Right atrium auricular region (tissue), 2 donors: ENCODE measurements at regions not wholly inside any gene's neighbourhood (a gene's known extent, or its start where the extent isn't known, plus 50 kb on each side); places are given as distances from the start of the nearest gene placed in this dataset.

Experiments
- DNase-seq: peaks from one replicate; pipeline ENCODE4 v3.0.0-alpha.2; 2019; ENCODE audit warnings: low spot score
- H3K27ac ChIP-seq, 2 donors: fragments of 200-600 bp; sonication (generic); 1 replicate in 1 of 2; 2 replicates in 1 of 2; pipeline ENCODE4 v1.5.1; 2016 to 2019
- H3K27me3 ChIP-seq, 2 donors: fragments of 200-600 bp; sonication (generic); one replicate each; pipeline versions ENCODE4 v1.5.1 to v1.6.0; 2017 to 2019
- H3K36me3 ChIP-seq: fragments of 200-600 bp; sonication (generic); one replicate; pipeline ENCODE4 v1.5.1; 2016
- H3K4me1 ChIP-seq, 2 donors: fragments of 200-600 bp; sonication (generic); one replicate each; pipeline versions ENCODE4 v1.5.1 to v1.6.0; 2017 to 2019
- H3K4me3 ChIP-seq, 2 donors: fragments of 200-600 bp; sonication (generic); 1 replicate in 1 of 2; 2 replicates in 1 of 2; pipeline ENCODE4 v1.5.1; 2017 to 2019; ENCODE audit warnings: mild to moderate bottlenecking in 1 of 2, moderate library complexity in 1 of 2
- H3K9me3 ChIP-seq, 2 donors: fragments of 200-600 bp; sonication (generic); one replicate each; pipeline ENCODE4 v1.5.1; 2019
- TF ChIP-seq, protein P1 (sequence below), 2 donors: fragments of 200-600 bp; sonication (generic); IDR thresholded peaks; one replicate each; pipeline ENCODE4 v1.5.1; 2019; ENCODE audit warnings: antibody characterized with exemption in 2 of 2

GRCh38 chr6:91291071-91291470 is 704.2 kb upstream of the MAP3K7 start:
- TF ChIP-seq, protein P1, sequence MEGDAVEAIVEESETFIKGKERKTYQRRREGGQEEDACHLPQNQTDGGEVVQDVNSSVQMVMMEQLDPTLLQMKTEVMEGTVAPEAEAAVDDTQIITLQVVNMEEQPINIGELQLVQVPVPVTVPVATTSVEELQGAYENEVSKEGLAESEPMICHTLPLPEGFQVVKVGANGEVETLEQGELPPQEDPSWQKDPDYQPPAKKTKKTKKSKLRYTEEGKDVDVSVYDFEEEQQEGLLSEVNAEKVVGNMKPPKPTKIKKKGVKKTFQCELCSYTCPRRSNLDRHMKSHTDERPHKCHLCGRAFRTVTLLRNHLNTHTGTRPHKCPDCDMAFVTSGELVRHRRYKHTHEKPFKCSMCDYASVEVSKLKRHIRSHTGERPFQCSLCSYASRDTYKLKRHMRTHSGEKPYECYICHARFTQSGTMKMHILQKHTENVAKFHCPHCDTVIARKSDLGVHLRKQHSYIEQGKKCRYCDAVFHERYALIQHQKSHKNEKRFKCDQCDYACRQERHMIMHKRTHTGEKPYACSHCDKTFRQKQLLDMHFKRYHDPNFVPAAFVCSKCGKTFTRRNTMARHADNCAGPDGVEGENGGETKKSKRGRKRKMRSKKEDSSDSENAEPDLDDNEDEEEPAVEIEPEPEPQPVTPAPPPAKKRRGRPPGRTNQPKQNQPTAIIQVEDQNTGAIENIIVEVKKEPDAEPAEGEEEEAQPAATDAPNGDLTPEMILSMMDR (IDR thresholded peaks at IDR 0.05): no peak
- Histone ChIP-seq H3K27me3 (no peaks in the 10 kb centered on the region), H3K36me3 (no peaks in the 10 kb centered on the region), H3K27ac (no peak overlapping the region), H3K4me3 (no peak overlapping the region), H3K4me1 (no peaks in the 10 kb centered on the region), H3K9me3 (no peaks in the 10 kb centered on the region)
- DNase-seq: no peak

DNA sequence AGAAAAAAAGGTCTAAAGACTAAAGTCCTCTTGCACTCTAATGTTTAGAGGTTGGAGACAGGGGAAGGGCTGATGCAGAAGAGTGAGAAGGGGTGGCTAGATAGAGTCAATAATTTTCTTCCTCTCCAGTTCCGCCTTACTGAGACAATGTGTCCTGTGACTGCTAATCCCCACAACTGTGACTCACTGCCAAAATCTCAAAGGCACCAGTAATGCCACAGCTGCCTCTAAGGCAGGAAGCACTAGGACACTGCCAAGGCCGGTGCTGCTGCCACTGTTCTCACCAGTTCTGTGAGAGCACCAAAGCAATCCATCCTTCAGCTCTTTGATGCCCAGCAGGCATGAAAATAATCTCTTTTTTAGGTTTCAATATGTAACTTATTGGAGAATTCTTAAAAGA is 701.9 kb upstream of the MAP3K7 start:
- Histone ChIP-seq H3K4me3 (no peak overlapping the region), H3K9me3 (no peaks in the 10 kb centered on the region), H3K27me3 (no peaks in the 10 kb centered on the region), H3K36me3 (no peaks in the 10 kb centered on the region), H3K27ac (no peak overlapping the region), H3K4me1 (no peaks in the 10 kb centered on the region)
- TF ChIP-seq, protein P1 (IDR thresholded peaks at IDR 0.05): no peak
- no peak for DNase-seq

DNA sequence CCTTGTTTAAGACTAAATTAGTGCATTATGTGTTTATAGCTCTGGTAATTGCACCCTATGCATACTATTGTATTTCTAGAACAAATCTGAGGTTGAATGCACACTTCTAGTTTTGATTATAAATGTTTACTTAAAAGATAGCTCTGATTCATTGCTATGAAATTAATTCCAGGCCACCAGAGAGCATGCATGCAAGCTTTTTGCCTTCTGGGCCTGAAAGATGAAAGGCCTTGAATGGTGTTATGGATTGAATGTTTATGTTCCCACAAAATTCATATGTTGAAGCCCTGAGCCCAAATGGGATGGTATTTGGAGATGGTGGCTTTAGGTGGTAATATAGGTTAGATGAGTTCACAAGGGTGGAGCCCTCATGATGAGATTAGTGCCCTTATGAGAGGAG is 695.0 kb upstream of the MAP3K7 start:
- peaks cover 0 to 8% of the 10 kb centered on the region in 2 donors for H3K9me3 ChIP-seq
- TF ChIP-seq, protein P1 (IDR thresholded peaks at IDR 0.05): no peak
- H3K4me3 ChIP-seq: no peak overlapping the region
- H3K36me3 ChIP-seq: no peaks in the 10 kb centered on the region
- DNase-seq: no peak
- H3K27ac ChIP-seq: no peak overlapping the region
- no peaks in the 10 kb centered on the region for H3K4me1 ChIP-seq
- H3K27me3 ChIP-seq: no peaks in the 10 kb centered on the region

DNA sequence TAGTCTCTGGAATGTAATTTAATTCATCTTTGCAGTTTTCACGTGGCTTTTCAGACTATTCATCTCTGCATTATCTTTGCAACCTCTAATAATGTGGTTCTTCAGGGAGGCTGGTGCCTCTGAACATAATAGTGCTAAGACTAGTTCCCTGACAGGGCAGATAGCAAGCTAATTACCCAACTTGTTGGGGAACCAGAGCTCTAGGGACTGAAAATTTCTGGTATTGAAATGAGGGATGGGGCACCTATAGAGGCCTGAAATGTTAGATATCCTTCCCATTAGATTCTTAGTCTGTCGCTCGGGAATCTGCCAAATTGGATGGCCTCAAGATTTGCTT is 693.6 kb upstream of the MAP3K7 start:
- Histone ChIP-seq H3K27me3 (no peaks in the 10 kb centered on the region), H3K9me3 (peaks cover 0 to 8% of the 10 kb centered on the region in 2 donors), H3K36me3 (no peaks in the 10 kb centered on the region), H3K4me3 (no peak overlapping the region), H3K4me1 (no peaks in the 10 kb centered on the region), H3K27ac (no peak overlapping the region)
- DNase-seq: no peak
- TF ChIP-seq, protein P1 (IDR thresholded peaks at IDR 0.05): no peak

GRCh38 chr6:91279740-91280493 is 693.0 kb upstream of the MAP3K7 start:
- Histone ChIP-seq H3K36me3 (no peaks in the 10 kb centered on the region), H3K27ac (no peak overlapping the region)
- TF ChIP-seq, protein P1 (IDR thresholded peaks at IDR 0.05): no peak

GRCh38 chr6:91278416-91278815 is 691.5 kb upstream of the MAP3K7 start:
- H3K9me3 ChIP-seq: peaks cover 0 to 8% of the 10 kb centered on the region in 2 donors
- TF ChIP-seq, protein P1 (IDR thresholded peaks at IDR 0.05): no peak
- H3K36me3 ChIP-seq: no peaks in the 10 kb centered on the region
- no peak overlapping the region for H3K27ac ChIP-seq
- no peaks in the 10 kb centered on the region for H3K27me3 ChIP-seq
- no peak overlapping the region for H3K4me3 ChIP-seq
- no peak for DNase-seq
- no peaks in the 10 kb centered on the region for H3K4me1 ChIP-seq

More at GRCh38 chr6:91279740-91280493, 693.0 kb upstream of the MAP3K7 start:
- Histone ChIP-seq H3K4me1 (no peaks in the 10 kb centered on the region), H3K9me3 (peaks cover 0 to 8% of the 10 kb centered on the region in 2 donors), H3K27me3 (no peaks in the 10 kb centered on the region), H3K4me3 (no peak overlapping the region)
- DNase-seq: no peak
